ENCODE measurements at regions not wholly inside any gene's neighbourhood (a gene's known extent, or its start where the extent isn't known, plus 50 kb on each side); places are given as distances from the start of the nearest gene placed in this dataset.

- H3F3A ChIP-seq (replicated peaks; ENCODE audit: insufficient read depth), result no peaks in the 10 kb centered on the region
- DNase-seq, result no peak
- no peaks in the 10 kb centered on the region for H3K79me2 ChIP-seq (ENCODE audit: insufficient read depth)
- ChIA-PET POLR2A (interaction anchor here (2.3 kb wide), 1 partner anchor 27 kb away, joined by 5 read pairs; no protein-coding TSS in a partner anchor), CTCF (interaction anchor here (0.7 to 1.1 kb wide), 3 partner anchors 167 to 232 kb away, joined by 3 to 6 read pairs (median 3); no protein-coding TSS in a partner anchor)
- H3K36me3 ChIP-seq (replicated peaks in 1 of 2; ENCODE audit: control insufficient read depth in 1 of 2, insufficient read depth in 2 of 2, low read length in 1 of 2), result no peaks in the 10 kb centered on the region
- no peaks in the 10 kb centered on the region for H3K9me2 ChIP-seq
- H3K4me1 ChIP-seq (ENCODE audit: control insufficient read depth in 1 of 2, insufficient read depth in 2 of 2, low read depth in 1 of 2, low read length in 1 of 2), result peaks cover 0 to 39% of the 10 kb centered on the region in 2 experiments; a peak in 2 of 4 replicates
- 57% methylated on average over 14 of the region's 14 CpGs for WGBS (ENCODE audit: low lambda C conversion rate)
- no peaks in the 10 kb centered on the region for H3K27me3 ChIP-seq (ENCODE audit: insufficient read depth)
- no peak overlapping the region for H3K9ac ChIP-seq
- peak overlapping the region in 1 of 2 experiments; percentile 83; a peak in 2 of 4 replicates for H3K27ac ChIP-seq (ENCODE audit: low read depth in 2 of 2, low read length in 1 of 2)
- H2AFZ ChIP-seq (ENCODE audit: low read depth), result no peak overlapping the region
- H4K20me1 ChIP-seq (ENCODE audit: insufficient read depth), result no peaks in the 10 kb centered on the region
- H3K4me2 ChIP-seq, result no peak overlapping the region
- no peaks in the 10 kb centered on the region for H3K9me3 ChIP-seq
- TF ChIP-seq TAF1 (IDR thresholded peaks at IDR 0.05; ENCODE audit: borderline replicate concordance, low read depth, low read length) (no peak), JUND (IDR thresholded peaks at IDR 0.05) (no peak), PBX3 (IDR thresholded peaks at IDR 0.05) (no peak)
- H3K4me3 ChIP-seq (ENCODE audit: low read depth in 2 of 2, low read length in 1 of 2), result no peak overlapping the region
Observed at GRCh38 chr2:3073704-3074103, 303.9 kb downstream of the EIPR1 start.

GRCh38 chr2:3073041-3073595 lies 304.5 kb downstream of the EIPR1 start:
- DNase-seq, result peak; percentile 76
- POLR2A ChIA-PET, result interaction anchor here (1.4 to 2.3 kb wide), 2 partner anchors 28 to 54 kb away, joined by 4 to 5 read pairs; no protein-coding TSS in a partner anchor
- no peaks in the 10 kb centered on the region for H3K27me3 ChIP-seq (ENCODE audit: insufficient read depth)
- H3F3A ChIP-seq (replicated peaks; ENCODE audit: insufficient read depth), result no peaks in the 10 kb centered on the region
- TF ChIP-seq NRF1 (IDR thresholded peaks at IDR 0.05; ENCODE audit: low read depth, low read length) (no peak), RAD21 (IDR thresholded peaks at IDR 0.05; ENCODE audit: low read length) (peak; percentile 36)
- no peaks in the 10 kb centered on the region for H4K20me1 ChIP-seq (ENCODE audit: insufficient read depth)
- 22% methylated on average over 13 of the region's 13 CpGs for WGBS (ENCODE audit: low lambda C conversion rate)
- H3K9me3 ChIP-seq, result no peaks in the 10 kb centered on the region
- CTCF ChIA-PET, result interaction anchor here (0.7 to 1.1 kb wide), 5 partner anchors 27 to 1218 kb away, joined by 3 to 6 read pairs (median 3); no protein-coding TSS in a partner anchor
- H3K9ac ChIP-seq, result no peak overlapping the region
- H3K4me3 ChIP-seq (ENCODE audit: low read depth in 2 of 2, low read length in 1 of 2), result no peak overlapping the region
- H3K9me2 ChIP-seq, result no peaks in the 10 kb centered on the region
- H3K36me3 ChIP-seq (replicated peaks in 1 of 2; ENCODE audit: control insufficient read depth in 1 of 2, insufficient read depth in 2 of 2, low read length in 1 of 2), result no peaks in the 10 kb centered on the region
- no peak overlapping the region for H3K4me2 ChIP-seq
- no peak overlapping the region for H2AFZ ChIP-seq (ENCODE audit: low read depth)
- H3K4me1 ChIP-seq (ENCODE audit: control insufficient read depth in 1 of 2, insufficient read depth in 2 of 2, low read depth in 1 of 2, low read length in 1 of 2), result peaks cover 0 to 39% of the 10 kb centered on the region in 2 experiments; a peak in 2 of 4 replicates
- no peaks in the 10 kb centered on the region for H3K79me2 ChIP-seq (ENCODE audit: insufficient read depth)
- H3K27ac ChIP-seq (ENCODE audit: low read depth in 2 of 2, low read length in 1 of 2), result peak overlapping the region in 1 of 2 experiments; percentile 83; a peak in 2 of 4 replicates

GRCh38 chr2:3071685-3072263 lies 305.8 kb downstream of the EIPR1 start:
- Histone ChIP-seq H3K27me3 (ENCODE audit: insufficient read depth) (no peaks in the 10 kb centered on the region), H3K9ac (no peak overlapping the region), H3F3A (replicated peaks; ENCODE audit: insufficient read depth) (no peaks in the 10 kb centered on the region), H2AFZ (ENCODE audit: low read depth) (no peak overlapping the region), H3K4me3 (ENCODE audit: low read depth in 2 of 2, low read length in 1 of 2) (no peak overlapping the region), H3K9me3 (no peaks in the 10 kb centered on the region), H4K20me1 (ENCODE audit: insufficient read depth) (no peaks in the 10 kb centered on the region), H3K36me3 (replicated peaks in 1 of 2; ENCODE audit: control insufficient read depth in 1 of 2, insufficient read depth in 2 of 2, low read length in 1 of 2) (no peaks in the 10 kb centered on the region), H3K27ac (ENCODE audit: low read depth in 2 of 2, low read length in 1 of 2) (no peak overlapping the region; a peak in 1 of 4 replicates), H3K4me1 (ENCODE audit: control insufficient read depth in 1 of 2, insufficient read depth in 2 of 2, low read depth in 1 of 2, low read length in 1 of 2) (peaks cover 0 to 28% of the 10 kb centered on the region in 2 experiments; a peak in 2 of 4 replicates), H3K4me2 (no peak overlapping the region), H3K79me2 (ENCODE audit: insufficient read depth) (no peaks in the 10 kb centered on the region), H3K9me2 (no peaks in the 10 kb centered on the region)
- no peak for DNase-seq
- CTCF ChIA-PET, result interaction anchor here (0.7 kb wide), 2 partner anchors 24 to 30 kb away, joined by 3 read pairs; no protein-coding TSS in a partner anchor
- POLR2A ChIA-PET, result interaction anchor here (1.4 to 2.3 kb wide), 2 partner anchors 29 to 55 kb away, joined by 4 to 5 read pairs; no protein-coding TSS in a partner anchor
- 44% methylated on average over 10 of the region's 10 CpGs for WGBS (ENCODE audit: low lambda C conversion rate)
- TF ChIP-seq TCF12 (IDR thresholded peaks at IDR 0.05), result no peak
- TF ChIP-seq SMC3 (IDR thresholded peaks at IDR 0.05; ENCODE audit: low read depth, low read length), result no peak
- no peak for TF ChIP-seq GATA2 (CRISPR knock-in tag; IDR thresholded peaks at IDR 0.05)
- TF ChIP-seq FOXJ3 (CRISPR knock-in tag; IDR thresholded peaks at IDR 0.05), result no peak
- TF ChIP-seq MAX (IDR thresholded peaks at IDR 0.05; ENCODE audit: low read depth), result no peak
- no peak for TF ChIP-seq MXI1 (IDR thresholded peaks at IDR 0.05; ENCODE audit: low read depth, low read length)
- TF ChIP-seq ELF1 (IDR thresholded peaks at IDR 0.05), result no peak
- TF ChIP-seq CTCF (IDR thresholded peaks at IDR 0.05), result no peak
- TF ChIP-seq NRF1 (IDR thresholded peaks at IDR 0.05; ENCODE audit: low read depth, low read length), result no peak
- no peak for TF ChIP-seq RXRA (IDR thresholded peaks at IDR 0.05; ENCODE audit: borderline replicate concordance, low read depth)
- TF ChIP-seq RCOR1 (IDR thresholded peaks at IDR 0.05; ENCODE audit: low read length), result no peak
- TF ChIP-seq SIN3A (IDR thresholded peaks at IDR 0.05; ENCODE audit: borderline replicate concordance, low read depth, low read length), result no peak
- no peak for TF ChIP-seq FOSL2 (IDR thresholded peaks at IDR 0.05; ENCODE audit: borderline replicate concordance, low read depth)
- TF ChIP-seq USF1 (IDR thresholded peaks at IDR 0.05; ENCODE audit: borderline replicate concordance, low read depth), result no peak
- no peak for TF ChIP-seq GABPA (IDR thresholded peaks at IDR 0.05; ENCODE audit: low read depth)
